ENCODE measurements at regions not wholly inside any gene's neighbourhood (a gene's known extent, or its start where the extent isn't known, plus 50 kb on each side); places are given as distances from the start of the nearest gene placed in this dataset.

DNA sequence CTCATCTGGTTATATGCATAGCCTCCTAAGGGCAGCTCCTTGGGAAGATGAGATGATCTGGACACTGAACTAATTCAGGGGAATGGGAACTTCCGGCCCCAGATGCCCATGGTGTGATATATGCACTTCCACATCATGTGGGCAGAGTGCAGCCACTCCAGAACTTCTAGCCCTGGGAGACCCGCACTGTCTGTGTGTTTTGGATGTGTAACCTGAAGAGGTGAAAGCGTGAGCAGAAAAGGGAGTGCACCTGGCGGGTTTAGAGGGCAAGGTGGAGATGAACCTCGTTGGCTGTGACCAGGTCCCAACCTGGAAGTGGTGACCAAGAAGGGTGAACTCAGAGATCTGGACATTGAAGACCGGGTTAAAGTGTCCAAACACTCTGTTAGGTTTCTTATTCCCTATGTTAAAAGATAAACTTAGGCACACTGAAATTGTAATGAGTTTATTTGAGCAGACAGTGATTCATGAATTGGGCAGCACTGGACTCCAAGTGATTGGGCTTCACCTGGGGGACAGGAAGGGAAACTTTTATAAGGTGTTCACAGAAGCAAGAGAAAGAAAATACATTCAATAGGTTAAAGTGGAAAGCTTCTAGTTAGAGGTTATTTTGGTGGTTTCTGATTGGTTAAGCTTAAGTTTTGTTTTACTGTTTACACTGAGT, 296.2 kb upstream of the SKOR2 start:
- TF ChIP-seq CTCF (IDR thresholded peaks at IDR 0.05; ENCODE audit: low read depth, low read length, poor library complexity, severe bottlenecking) (no peak), EZH2phosphoT487 (IDR thresholded peaks at IDR 0.05; ENCODE audit: borderline replicate concordance, low read length) (no peak)

Measured in DOHH2 (cell line).